ENCODE measurements at regions not wholly inside any gene's neighbourhood (a gene's known extent, or its start where the extent isn't known, plus 50 kb on each side); places are given as distances from the start of the nearest gene placed in this dataset.
"Not testable (repeated sequence)": the region's sequence is repeated elsewhere in the genome, so short reads cannot be mapped to it uniquely, and the experiment has no call there.

DNA sequence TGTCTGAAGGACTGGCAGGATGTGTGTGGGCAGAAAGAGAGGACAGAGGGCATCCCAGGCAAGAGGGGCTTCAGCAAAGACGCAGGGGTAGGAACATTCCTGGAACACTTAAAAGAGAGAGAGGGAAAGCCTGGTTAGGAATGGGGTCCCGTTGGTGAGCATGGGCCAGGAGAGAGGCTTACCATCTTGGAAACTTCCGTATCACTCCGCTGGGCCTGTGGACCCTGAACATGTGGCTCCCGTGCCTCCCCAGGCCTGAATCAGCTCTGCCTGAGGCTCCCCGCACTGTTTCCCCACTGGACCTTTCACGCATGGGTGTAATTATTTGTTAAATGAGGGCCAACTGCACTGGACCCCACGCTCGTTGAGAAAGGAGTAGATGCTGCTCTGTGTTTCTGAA lies 191.1 kb upstream of the GLI2 start:
- no peak for DNase-seq (ENCODE audit: extremely low read depth, low read depth)

GRCh38 chr2:120545007-120545406 lies 190.7 kb upstream of the GLI2 start:
- not testable (repeated sequence) for DNase-seq (ENCODE audit: extremely low read depth, low read depth)

- no peak for DNase-seq (ENCODE audit: extremely low read depth, low read depth)
Measured at GRCh38 chr2:120545521-120546047, 190.1 kb upstream of the GLI2 start.

DNA sequence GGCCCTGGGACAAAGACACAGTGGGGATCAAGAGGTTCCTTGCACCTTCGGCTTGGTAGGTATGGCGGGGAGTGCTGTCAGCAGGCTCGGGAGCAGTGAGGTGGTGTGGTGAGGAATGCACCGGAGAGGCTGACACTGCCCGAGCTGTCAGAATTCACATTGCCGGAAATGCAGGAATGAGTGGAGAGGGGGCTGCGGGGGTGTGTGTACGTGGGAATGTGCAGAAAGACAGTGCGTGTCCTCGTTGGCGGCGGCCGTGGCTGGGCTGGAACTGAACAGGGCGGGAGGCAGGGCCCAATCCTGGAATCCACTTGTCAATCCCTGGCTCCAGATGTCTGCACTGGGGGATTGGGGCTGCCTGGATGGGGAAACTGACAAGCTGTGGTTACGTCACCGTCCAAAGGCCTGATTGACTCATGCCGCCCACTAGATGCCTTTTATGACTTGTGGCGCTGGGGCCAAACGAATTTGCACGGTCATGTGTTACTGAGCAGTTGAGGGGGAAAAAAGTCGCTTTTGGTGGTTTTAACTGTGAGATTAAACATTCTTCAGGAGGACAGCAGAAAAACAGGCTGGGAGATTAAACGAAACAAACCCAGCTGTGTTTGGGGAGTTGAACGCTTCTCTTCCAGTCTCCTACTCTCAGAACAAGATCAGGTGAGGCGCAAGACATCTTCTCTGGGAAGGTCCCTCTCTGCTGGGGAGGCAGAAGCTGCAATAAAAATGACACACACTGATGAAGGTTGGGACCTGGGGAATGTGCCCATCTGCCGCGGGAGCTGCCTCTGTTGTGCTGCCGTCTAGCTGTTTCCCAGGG lies 189.4 kb upstream of the GLI2 start:
- no peak for DNase-seq (ENCODE audit: extremely low read depth, low read depth)

- no peak for DNase-seq (ENCODE audit: extremely low read depth, low read depth)
Measured at GRCh38 chr2:120546865-120547390, 188.7 kb upstream of the GLI2 start.

GRCh38 chr2:120547662-120548061 lies 188.0 kb upstream of the GLI2 start:
- DNase-seq (ENCODE audit: extremely low read depth, low read depth) = no peak

DNA sequence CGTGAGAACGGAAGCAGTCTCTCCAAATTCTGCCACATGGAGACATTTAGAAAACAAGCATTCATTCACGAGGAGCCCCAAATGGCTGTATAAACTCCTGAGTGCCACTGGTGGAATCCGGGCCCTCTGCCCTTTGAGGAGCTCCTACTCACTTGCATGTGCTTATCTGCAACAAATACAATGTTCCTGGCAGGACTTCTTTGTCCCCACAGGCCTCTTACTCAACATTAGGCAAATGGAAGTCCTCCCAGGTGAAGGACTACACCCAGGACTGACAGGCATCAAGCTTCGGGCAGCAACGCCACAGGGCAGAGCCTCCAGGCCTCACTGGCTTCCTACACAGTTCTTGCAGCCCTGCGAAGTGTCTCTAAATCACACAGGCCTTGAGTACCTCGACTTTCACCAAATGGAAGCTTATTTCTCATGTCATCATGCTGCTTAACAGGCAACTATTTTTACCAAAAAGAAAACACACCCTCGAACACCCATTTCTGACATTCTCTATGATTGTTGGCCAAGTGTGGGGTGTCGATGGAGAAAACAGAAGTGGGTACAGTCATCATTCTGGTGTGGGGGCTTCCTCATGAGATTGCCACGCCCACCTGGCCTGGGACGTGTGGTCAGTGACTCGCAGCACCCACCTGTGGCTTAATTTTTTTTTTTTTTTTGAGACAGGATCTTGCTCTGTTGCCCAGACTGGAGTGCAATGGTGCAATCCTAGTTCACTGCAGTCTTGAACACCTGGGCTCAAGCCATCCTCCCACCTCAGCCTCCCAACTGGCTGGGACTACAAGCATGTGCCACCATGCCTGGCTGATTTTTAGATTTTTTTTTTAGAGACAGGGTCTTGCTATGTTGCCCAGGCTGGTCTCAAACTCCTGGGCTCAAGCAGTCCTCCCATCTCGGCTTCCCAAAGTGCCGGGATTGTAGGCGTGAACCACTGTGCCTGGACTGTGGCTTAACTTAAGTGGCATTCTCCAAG lies 186.8 kb upstream of the GLI2 start:
- DNase-seq (ENCODE audit: extremely low read depth, low read depth) = no peak

GRCh38 chr2:120549841-120550240 lies 185.8 kb upstream of the GLI2 start:
- DNase-seq (ENCODE audit: extremely low read depth, low read depth) = no peak

- DNase-seq (ENCODE audit: extremely low read depth, low read depth) = no peak
Measured at GRCh38 chr2:120550282-120550681, 185.4 kb upstream of the GLI2 start.

DNA sequence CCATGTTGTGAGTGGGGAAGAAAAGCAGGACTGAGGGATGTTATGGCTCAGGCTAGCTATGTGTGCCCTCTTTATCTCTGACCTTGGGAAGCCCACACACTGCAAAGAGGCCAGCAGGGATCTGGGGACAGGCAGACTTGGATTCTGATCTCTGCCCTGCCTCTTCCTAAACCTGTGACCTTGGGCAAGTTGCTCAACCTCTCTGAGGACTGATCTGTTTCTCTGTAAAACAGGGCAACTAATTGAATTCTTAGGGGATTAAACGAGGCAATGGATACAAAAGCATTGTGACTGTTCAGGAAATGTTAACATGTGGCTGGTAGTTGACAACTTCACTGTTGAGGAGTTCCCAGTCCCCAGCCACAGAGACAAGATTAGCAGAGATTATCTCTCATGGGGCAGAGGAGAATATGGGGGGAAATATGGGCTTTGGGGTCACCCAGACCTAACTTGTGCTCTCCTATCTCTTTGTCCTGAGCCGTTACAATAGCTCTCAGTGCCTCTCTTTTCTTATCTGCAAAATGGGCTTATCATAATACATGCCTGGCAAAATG lies 184.7 kb upstream of the GLI2 start:
- DNase-seq (ENCODE audit: extremely low read depth, low read depth) = no peak

DNA sequence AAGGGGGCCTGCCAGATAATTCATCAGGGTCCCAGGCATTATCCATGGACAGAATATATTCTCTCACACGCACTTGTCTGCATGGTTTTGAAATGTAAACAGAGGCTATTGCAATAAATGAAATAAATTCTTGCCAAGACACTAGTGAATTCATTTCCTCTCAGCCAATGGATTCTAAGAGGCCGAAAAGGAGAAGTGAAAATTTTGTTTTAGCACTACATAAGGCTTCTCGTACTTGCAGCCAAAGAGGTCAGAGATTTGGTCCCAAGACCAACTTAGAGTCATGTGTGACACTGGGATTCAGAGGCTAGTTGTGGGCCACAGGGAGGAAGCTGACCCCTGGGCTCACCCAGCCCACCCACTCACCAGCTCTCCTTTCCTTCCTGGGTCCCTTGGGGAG lies 184.1 kb upstream of the GLI2 start:
- no peak for DNase-seq (ENCODE audit: extremely low read depth, low read depth)

- no peak for DNase-seq (ENCODE audit: extremely low read depth, low read depth)
Measured at GRCh38 chr2:120552079-120552478, 183.6 kb upstream of the GLI2 start.

DNA sequence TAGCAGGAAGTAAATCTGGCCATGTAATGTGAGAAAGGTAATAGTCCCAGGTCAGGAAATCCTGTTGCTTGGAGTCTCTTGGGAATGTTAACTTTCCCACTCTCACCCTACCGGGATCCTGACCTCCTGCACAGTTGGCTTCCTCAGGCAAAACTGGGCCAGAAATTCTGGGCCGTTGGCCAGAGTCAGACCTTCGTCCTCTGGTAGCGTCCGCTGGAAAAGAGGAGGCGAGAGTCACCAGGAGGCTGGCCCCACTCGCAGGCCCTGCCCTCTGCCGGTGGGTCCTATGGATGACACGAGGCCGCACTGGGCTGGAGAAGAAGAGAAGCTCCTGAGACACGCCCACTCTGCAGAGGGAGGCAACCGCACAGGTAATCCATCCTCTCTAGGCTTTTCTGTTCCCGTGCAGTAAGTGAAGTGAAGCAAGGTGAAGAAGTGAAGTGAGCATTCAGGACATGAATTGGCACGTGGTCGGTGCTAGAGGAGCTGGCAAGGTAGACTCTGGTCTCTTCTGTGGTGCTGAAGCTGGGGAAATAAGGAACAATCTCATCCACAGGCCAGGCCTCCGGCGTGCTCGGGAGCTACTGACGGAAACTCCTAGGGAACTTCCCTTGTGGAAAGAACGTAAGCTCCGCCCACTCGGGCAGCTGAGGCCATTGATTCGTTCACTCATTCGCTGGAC lies 182.7 kb upstream of the GLI2 start:
- DNase-seq (ENCODE audit: extremely low read depth, low read depth) = peak; percentile 70

GRCh38 chr2:120554625-120555032 lies 181.0 kb upstream of the GLI2 start:
- DNase-seq (ENCODE audit: extremely low read depth, low read depth) = no peak

- no peak for DNase-seq (ENCODE audit: extremely low read depth, low read depth)
Measured at GRCh38 chr2:120555092-120555491, 180.6 kb upstream of the GLI2 start.

DNA sequence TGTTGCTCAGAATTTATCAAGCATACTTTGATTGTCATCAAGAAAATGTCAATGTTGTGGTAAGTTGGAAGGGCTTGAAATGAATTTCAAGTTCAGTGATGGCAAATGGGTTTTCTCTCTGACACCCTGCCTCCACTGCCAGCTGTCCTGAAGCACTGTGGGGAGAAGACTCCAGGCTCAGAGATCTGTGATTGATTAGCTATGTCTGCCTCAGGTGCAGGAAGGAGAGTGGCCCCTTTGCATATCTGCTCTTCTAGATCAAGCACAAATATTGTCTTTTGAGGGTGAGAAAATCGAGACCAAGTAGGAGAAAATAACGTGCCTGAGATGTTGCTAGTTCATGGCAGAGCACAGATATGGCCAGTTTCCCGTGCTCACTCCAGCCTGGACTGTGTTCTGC lies 178.8 kb upstream of the GLI2 start:
- no peak for DNase-seq (ENCODE audit: extremely low read depth, low read depth)

- no peak for DNase-seq (ENCODE audit: extremely low read depth, low read depth)
Measured at GRCh38 chr2:120558847-120559246, 176.8 kb upstream of the GLI2 start.

- DNase-seq (ENCODE audit: extremely low read depth, low read depth) = no peak
Measured at GRCh38 chr2:120559401-120559800, 176.3 kb upstream of the GLI2 start.

- no peak for DNase-seq (ENCODE audit: extremely low read depth, low read depth)
Measured at GRCh38 chr2:120560330-120560729, 175.3 kb upstream of the GLI2 start.

DNA sequence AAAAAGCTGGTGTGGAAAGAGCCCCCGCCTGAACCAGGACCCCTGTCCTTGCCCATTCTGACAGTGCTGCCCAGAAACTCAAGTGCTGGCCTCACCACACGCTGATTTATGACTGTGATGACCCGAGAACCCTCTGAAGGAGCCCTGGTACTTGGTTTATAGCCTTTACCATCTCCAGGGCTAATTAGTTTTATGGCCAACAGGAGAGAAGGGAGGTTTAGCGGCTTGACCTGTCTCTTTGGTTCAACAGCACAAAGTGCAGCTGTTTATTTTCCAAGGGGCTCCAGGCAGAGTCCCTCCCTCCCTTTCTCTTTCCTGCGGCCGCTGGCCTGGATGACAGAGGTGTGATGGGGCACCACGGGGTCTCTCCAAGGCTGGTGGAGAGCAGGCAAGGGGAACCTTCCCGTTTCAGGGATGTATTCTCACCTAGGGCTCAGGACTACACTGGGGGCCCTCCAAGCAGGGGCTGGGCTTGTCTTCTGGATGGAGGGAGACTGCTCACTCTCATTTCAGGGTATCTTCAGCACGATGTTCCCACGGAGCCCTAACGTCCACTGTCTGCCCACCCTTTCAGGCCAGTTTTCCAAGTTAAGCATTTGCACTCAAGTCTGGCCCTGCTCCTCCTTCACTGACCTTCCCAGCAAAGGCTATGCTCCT lies 174.2 kb upstream of the GLI2 start:
- DNase-seq (ENCODE audit: extremely low read depth, low read depth) = no peak

Measured in NCI-H460 (cell line).